ENCODE measurements at regions not wholly inside any gene's neighbourhood (a gene's known extent, or its start where the extent isn't known, plus 50 kb on each side); places are given as distances from the start of the nearest gene placed in this dataset.
A peak's percentile ranks its signal among the peaks of the same experiment; 100 is the strongest.

DNA sequence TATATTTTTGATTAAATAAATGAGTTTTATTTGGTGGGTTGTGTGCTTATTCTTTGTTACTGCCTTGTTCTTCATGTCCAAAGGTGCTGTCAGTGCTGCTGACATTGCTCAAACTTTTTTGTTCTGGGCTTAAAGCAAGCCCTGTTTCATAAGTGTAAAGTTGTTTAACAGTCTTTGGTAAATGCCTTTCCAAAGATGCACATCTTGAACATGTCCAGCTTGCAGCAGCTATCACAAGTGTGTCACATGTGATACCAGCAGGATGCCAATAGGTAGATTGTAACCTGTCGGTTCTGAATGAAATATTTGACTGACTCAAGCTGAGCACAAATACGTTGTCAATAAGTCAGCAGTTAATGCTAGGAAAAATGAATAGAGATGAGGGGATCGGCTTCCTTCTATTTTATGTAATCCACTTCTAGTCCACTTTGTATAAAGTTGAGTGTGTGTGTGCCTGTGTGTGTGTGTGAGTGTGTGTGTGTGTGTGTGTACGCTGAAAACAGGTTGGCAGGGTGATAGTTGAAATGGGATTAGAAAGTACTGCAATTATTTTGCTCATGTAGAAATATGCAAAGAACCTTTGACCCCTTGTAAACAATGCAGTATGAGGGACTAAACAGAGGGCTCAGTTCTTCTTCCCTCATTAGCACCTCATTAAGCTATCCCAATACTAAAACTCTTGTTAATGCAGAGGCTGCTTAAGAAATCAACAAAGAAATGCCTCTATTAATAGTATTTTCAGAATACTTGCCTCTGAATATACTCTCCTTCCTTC lies 986.5 kb downstream of the TUSC7 start:
- no peak for DNase-seq

DNA sequence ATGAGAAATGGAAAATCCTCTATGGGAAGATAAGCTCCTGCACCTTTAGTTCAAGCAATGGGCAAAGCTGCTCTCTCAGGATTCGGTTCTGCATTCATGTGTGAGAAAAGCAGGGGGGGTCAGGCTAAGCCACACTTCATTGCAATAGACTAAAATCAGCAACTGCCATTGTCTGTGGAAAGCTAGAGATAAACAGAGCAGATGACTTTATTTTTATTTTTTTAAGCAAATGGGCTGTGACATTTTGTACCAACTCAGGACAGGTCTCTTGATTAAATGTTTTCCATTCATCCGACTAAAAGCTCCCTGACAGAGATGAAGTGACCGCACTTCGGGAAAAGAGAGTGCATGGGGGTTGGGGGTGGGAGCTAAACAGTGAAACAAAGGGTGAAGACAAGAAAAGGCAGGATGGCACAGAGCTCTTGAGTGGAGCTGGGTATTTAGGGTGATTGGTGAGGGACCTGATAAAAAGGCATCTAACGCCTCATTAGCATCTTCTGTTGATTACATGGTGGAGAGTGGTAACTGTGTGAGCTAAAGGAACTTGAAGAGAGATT lies 987.4 kb downstream of the TUSC7 start:
- DNase-seq: no peak

DNA sequence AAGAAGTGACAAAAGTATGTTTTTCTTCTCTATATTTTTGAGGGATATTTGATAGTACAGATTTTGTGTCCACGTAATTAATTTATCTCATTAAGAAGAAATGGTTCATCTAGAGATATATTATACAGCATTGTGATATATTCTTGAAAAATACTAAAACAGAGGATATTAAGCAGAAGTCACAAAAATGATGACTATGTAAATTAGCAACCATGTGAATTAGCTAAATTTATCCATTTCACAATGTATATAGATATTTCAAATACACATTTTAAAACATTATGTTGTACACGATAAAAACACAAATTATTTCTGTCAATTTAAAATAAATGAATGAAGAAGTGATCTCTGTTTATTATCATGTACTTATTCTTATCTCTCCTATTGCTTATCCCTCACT lies 989.5 kb downstream of the TUSC7 start:
- no peak for DNase-seq

DNA sequence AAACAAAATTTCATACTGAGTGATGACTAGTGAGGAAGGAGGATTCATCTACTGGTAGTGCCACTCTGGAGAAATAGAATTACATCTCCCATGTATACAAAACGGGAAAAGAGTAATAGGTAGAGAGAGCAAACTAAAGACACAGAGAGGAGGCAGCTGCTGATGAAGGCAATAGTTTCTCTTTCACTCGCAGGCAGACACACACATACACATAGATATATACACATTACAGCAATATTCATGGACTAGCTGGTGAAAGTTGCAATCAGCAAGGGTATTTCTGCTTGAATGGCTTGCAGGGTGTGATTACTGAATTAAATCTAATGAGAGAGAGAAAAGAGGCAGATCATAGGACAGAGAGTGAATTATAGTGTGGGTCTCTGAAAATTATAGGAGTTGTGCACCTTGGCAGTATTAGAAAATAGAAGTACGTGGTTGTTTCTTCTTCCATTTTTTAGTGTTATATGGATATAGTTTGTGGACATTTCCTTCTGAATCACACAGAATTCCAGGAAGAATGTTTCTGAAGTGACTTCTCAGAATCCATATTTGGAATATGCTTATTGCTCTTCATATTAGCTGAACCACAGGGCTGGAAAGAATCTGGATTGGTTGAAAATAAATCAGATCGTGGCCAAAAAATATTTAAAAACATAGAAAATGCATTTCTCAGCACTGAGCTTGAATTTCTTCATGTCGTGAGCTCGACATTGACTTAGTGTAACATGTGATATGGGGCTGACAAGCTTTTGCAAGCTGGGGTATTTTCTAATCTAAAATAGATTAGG lies 991.2 kb downstream of the TUSC7 start:
- no peak for DNase-seq

DNA sequence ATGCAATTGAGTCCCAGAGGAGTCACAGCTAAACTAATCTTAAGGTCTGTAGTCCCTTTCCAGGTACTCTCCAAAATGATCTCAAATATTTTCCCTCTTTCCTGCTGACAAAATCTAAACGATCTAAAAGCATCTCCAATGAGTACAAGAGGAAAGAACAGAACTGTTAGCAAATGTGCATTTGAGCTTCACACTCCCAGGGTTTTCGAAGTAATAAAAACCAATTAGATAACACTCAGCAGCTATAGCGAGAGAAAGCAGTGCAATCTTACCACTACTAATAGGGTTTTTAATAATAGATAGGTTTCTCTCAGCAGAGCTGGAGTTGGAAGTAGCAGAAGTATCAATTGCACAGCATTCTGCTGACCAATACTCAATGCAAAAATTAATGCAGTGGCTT lies 995.4 kb downstream of the TUSC7 start:
- DNase-seq: no peak

DNA sequence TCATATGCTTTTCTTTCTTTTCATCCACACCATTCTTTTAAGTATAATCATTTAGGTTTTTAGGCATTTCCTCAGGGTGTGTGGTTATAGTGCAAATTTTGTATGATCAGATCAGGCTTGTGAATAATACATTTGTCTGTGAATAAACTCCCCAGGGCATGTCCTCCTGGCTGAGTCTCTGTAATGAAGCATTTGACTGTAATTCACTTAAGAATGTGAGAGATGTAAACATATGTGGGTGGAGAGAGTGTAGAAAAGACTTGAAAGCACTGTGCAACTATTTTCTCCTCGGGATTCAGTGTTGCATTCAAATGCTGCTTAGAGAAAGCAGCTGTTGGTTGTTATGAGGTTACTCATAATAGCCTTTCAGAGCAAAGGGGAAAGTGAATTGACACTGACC lies 996.5 kb downstream of the TUSC7 start:
- peak; percentile 92 for DNase-seq

DNA sequence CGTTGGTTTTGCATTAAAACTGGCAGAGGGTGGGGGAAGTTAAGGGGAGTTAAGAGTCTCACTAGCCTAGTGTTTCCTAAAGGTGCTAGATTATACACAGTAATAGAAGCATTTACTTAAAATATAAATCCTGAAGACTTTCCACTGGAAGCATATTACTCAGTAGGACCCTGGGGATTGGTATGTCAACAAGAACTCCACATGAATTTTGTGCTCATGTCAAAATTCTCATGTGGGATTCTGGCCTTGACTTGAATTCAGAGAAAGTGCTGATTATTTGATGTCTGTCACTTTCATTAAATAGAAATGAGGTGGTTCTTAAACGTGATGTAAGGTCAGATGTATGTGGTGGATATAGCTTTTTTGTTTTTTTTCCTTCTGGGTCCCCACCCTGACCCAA lies 997.2 kb downstream of the TUSC7 start:
- no peak for DNase-seq

DNA sequence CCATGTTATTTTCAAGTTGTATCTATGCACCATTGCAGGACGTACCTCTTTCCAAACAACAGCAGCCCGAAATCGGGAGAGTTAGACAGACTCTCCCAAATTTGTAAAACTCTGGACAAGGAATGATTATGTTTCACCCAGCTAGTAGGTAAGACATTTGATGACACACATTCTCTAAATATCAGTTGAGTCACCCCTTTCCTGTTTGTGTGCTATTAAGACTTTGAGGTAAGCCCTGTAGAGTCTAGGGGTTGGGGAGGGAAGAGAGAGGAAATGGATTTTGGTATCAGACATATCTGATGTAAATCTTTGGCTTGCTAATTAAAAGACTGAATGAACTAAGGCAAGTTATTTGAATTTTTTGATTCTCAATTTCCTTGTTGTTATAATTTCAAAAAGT lies 999.0 kb downstream of the TUSC7 start:
- DNase-seq: peak; percentile 20

DNA sequence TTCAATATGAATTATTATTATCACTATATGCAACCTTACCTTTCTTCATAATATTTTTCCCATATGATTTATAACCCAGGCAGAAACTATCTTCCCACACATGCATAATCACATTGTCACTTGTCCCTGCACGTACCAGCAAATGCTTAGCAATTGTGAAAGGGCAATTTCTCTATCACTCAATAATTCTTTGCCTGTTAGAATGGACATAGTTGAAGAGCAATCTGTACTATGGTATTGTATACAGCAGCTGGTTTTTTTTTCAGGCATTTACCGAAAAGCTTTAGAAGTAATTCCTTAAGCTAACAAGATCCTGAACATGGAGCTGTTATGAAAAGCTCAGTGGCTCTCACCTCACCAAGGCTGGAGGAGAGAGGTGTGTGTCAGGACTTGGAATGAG lies 999.5 kb downstream of the TUSC7 start:
- DNase-seq: no peak

DNA sequence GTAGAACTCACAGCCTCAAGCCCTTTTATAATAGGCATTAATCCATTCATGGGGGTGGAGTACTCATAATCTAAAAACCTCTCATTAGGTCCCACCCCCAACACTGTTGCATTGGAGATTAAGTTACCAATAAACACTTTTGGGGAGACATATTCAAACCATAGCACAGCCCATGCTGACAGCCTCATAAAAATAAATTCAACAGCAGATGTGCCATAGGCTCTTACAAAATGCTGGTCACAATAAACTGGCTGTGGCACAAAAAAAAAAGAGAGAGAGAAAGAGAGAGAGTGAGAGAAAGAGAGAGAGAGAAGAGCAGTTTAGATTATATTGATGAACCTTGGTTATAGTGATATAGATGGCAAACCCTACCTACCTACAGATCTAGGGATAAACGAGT lies 1000.9 kb downstream of the TUSC7 start:
- no peak for DNase-seq

DNA sequence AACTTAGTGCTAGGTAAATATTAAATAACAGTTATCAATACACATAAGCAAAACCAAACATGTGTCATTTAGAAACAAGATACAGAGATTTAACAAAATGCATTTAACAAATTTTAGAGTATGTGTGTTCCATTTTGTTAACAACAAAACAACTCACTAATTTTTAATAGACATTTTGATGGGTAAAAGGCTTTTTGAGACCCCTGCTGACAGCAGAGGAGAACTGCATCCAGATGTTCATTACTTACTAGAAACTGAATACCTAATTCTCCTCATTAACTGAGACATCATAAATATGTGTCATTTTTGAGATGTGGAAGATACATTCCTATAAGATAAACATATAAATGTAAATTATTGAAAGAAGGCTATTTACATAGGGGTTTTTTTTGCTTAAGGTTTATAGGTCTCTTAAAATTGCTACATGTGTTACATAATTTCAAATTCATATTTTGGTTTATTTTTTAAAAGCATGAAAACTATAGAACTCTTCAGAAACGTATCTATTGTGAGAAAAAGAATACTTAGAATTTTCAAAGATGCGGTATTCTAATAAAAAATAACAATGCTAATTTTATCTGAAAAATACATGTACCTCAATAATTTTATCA lies 1009.8 kb downstream of the TUSC7 start:
- DNase-seq: peak; percentile 30

DNA sequence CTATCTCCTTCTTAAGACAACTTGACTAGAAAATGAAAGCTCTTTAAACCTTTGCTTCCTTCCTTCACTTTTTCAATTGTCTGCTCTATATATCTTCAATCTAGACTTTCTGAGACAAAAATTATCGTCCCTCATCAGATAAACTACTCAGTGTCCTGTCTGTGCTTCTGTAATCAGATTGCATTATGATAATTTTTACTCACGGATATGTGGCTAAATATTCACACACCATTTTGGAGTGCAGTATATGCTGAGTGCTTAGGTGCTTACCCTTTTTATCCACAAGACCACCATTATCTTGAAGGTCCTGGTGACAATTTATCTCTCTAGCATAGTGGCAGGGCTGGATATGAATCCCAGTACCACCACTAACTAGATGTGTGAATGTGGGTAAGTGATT lies 1012.3 kb downstream of the TUSC7 start:
- DNase-seq: no peak

DNA sequence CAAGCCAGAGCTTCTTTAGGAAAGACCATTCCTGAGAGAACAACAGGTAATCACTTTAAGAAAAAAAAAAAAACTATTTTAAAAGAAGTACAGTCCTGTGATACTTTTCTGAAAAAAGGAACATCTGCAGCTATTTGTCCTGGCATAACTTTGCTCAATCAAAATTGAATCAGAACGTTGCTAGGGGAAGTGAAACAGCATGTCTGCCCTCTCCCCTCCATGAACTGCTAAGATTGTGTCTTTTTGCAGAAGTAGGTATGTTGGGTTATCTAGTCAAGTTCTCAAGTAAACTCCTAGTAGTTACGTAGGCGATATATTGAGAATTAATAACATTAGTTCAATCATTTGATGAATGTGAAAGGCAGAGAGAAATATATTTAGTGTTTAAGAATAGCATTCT lies 1013.3 kb downstream of the TUSC7 start:
- DNase-seq: no peak

DNA sequence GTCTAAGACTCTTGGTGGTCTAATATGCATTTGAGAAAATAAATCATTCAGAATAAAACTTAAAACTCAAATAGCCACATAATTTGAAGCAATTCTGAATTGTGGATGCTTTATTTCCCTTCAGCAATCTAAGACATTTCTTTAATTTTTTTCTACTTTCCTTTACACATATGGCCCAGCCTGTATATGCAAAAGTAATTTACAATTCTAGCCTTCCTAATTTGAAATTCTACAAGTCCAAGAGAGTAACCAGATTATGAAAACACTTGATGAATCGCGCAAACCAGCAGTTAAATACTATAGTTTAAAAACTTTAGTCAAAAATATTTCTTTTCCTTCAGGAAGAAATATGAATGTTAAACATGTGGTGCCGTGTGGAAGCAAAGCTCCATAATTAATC lies 1014.2 kb downstream of the TUSC7 start:
- no peak for DNase-seq

DNA sequence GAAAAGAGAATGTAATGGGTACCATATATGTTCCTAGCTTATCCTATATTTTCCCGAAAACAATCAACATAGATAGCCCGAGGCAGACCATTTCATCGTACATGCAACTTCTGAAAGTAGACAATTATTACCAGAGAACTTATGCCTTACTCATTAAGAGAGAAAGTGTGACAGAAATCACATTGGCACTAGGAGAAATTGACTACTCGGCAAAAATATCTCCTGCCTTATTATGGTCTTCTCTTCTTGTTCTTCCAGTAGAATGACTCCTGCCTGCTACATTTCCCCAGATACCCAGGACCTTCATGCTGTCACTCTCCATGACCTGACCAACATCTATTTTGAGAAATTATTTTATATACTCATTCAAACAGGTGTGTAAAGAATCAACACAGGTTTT lies 1015.7 kb downstream of the TUSC7 start:
- no peak for DNase-seq

DNA sequence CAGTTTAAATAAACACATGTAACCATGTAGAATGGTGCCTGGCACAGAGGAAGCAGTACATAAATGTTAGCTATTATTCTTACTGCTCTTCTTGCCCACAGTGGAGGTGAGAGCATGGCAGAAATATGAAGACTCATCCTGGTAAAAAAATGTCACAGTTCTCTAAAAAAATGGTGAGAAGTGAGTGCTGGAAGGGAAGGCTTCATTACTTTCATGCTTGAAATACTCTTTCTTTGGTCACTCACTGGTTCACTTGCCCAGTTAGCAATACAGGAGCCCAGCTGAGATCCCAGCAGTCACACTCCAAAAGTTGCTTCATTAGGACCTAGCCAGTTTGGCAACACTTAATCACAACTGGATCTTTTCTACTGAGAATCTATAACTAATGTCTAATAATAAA lies 1017.2 kb downstream of the TUSC7 start:
- no peak for DNase-seq

DNA sequence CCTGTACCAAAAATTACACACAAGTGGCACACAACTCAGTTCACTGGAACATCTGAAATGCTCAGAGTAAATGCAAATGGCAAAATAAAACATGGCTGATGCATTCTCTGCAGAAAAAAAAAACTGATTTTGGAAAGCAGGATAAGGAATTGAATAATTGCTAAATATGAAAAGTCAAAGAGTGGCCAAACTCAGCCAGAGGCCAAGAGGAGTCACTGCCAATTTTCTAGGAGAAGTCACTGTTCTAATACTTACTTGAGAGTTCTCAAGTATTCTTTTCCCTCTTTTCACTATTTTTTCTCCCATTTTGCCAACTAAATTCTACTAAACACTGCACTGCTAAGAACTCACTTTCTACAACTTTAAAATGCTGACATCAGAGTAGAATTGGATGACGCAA lies 1018.6 kb downstream of the TUSC7 start:
- no peak for DNase-seq

DNA sequence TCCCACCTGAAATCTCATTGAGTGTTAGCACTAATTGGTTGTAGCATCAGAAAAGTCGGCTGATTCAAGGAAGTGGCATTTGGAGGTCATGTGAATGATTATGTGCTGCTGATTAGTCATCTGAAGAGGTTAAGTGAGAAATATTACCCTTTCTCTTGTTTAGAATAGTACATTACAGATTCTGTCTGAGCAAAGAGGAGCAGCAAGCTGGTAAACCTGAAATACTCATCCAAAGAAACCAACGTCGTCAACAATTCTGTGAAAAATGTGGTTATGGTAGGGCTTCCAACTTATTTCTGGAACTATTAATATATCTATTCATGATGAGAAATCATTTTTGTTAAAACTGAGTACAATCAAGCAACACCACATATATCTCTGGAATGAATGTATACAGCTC lies 1024.9 kb downstream of the TUSC7 start:
- peak; percentile 80 for DNase-seq

DNA sequence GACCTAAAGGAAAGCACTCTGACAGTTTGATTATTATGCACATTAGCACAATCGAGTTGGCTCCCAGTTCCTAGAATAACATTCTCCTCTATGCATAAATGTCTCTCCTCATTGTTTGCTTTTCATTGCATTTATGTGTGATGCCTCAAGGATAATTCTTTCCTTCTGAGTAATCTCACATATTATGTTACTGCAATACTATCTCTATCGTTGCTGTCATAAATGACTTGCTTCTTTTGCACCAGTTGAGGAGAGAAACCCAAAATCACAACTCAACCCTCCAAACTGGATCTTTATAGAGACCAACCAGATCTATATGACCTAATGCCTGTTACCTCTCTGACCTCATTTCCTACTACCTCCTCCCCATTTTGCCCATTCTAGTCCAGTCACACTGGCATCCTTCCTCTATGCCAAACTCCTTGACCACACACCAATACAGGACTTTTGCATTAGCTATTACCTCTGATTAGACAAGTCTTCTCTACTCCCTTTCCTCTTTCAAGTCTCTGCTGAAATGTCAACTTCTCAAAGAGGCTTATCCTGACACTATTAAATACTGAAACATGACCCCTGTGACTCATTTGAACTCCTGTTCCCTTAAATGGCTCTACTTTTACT lies 1026.0 kb downstream of the TUSC7 start:
- DNase-seq: peak; percentile 84

DNA sequence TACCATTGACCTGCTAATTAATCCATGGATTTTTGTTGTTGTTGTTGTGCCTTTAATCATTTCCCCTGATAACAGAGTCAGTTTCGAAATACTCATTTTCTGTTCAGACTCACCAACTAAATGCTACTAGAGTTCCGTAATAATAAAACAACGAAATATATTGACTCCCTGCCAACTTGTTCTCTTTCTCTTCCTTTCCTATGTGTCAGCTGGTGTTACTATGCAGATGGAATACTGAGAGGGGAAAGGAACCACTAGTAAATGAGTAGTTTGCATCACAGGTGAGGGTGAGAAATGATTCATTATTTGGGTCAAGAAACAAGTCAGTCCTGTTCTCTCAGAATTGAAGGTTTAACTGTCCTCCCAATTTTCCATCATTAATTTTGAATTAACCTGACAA lies 1027.3 kb downstream of the TUSC7 start:
- DNase-seq: no peak

DNA sequence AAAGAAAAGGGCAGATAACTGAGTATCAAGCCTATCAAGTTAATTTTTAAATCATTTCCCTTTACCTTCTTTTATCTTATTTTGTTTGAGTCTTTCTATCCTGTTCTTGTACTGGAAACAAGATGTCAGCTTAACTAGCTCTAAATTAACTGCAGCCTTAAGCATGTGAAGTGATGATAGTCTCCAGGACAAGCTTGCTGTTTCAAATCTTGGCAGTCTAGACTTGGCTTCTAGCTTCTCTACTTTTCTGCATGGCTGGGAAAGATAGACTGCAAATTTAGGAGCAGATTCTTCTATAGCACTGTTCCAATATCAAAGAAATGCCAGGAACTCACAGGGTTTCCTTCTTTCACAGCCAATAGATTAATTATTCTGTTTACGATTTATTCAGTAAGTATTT lies 1034.4 kb downstream of the TUSC7 start:
- no peak for DNase-seq

DNA sequence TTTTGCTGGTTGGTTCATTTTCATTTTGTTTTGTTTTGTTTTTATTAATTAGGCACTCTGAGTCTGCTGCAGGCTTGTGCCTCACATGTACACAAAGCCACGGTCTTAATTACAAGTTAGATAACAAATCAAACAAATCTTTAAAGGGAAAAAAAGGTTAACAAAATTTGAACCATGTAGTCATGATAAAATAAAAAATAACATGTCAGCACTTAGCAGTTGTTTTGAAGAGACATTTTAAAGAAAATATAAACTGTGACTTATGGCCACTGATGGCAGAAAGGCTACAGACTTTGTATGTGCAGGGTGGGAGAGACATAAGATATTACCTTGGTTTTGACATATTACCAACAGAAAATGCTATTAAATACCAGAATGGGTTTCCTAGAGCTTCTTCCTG lies 1035.4 kb downstream of the TUSC7 start:
- no peak for DNase-seq

DNA sequence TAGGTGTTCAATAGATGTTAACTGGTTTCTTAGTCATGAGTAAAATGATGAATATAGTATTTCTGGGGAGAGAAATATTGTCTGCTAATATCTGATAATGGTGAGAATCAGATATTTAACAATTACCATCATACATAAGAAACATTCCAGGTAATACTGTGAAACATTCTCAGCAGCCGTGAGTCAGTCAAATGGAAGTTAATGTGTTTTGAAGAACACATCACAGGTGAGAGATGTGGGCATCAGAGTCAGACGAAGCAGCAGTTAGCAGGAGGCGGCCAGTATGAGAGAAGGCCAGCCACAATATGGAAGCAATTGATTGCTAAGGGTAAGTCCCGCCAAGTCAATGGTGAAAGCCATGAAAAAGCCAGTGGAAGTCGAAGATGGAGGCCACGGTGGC lies 1035.9 kb downstream of the TUSC7 start:
- DNase-seq: no peak
